Endodermal cell (in vitro differentiated cells): ENCODE measurements at regions not wholly inside any gene's neighbourhood (a gene's known extent, or its start where the extent isn't known, plus 50 kb on each side); places are given as distances from the start of the nearest gene placed in this dataset.

ENCODE experiments used
- DNase-seq: peaks from one replicate; pipeline ENCODE4 v3.0.0-alpha.2; 2017
- H3K27ac ChIP-seq: 2 replicates; pipeline ENCODE4 v1.5.1; 2013; ENCODE audit warnings: mild to moderate bottlenecking, low read depth, low read length, moderate library complexity
- H3K27me3 ChIP-seq: 2 replicates; pipeline ENCODE4 v1.6.1; 2013; ENCODE audit warnings: mild to moderate bottlenecking, low read length, moderate library complexity; ENCODE audit not compliant: insufficient read depth, control insufficient read depth, poor library complexity, severe bottlenecking
- H3K36me3 ChIP-seq: 2 replicates; pipeline ENCODE4 v1.7.0; 2013; ENCODE audit warnings: mild to moderate bottlenecking, low read length, moderate library complexity; ENCODE audit not compliant: control insufficient read depth, insufficient read depth
- H3K4me1 ChIP-seq: one replicate; pipeline ENCODE4 v1.7.0; 2013; ENCODE audit warnings: low read length; ENCODE audit not compliant: control insufficient read depth, insufficient read depth
- H3K4me3 ChIP-seq: 2 replicates; pipeline ENCODE4 v1.5.1; 2013; ENCODE audit warnings: mild to moderate bottlenecking, low read length, moderate library complexity
- H3K9ac ChIP-seq: 2 replicates; pipeline ENCODE4 v1.6.1; 2013; ENCODE audit warnings: mild to moderate bottlenecking, low read length, moderate library complexity; ENCODE audit not compliant: poor library complexity, severe bottlenecking; ENCODE audit errors: extremely low read depth
- H3K9me3 ChIP-seq: 2 replicates; pipeline ENCODE4 v1.6.1; 2013; ENCODE audit warnings: mild to moderate bottlenecking, low read length, moderate library complexity; ENCODE audit not compliant: control insufficient read depth
- H3K27ac Mint-ChIP-seq: 2 replicates; pipeline ENCODE4 v1.8.0; 2020; ENCODE audit warnings: mixed read lengths
- H3K27me3 Mint-ChIP-seq: 2 replicates; pipeline ENCODE4 v1.8.0; 2021; ENCODE audit warnings: mild to moderate bottlenecking, mixed read lengths; ENCODE audit not compliant: insufficient read depth
- H3K36me3 Mint-ChIP-seq: 2 replicates; pipeline ENCODE4 v1.8.0; 2020; ENCODE audit warnings: low read depth, mixed read lengths
- H3K4me1 Mint-ChIP-seq: 2 replicates; pipeline ENCODE4 v1.8.0; 2020; ENCODE audit warnings: mixed read lengths
- H3K4me3 Mint-ChIP-seq: 2 replicates; pipeline ENCODE4 v1.8.0; 2020; ENCODE audit warnings: mild to moderate bottlenecking, moderate library complexity, mixed read lengths
- H3K9me3 Mint-ChIP-seq: 2 replicates; pipeline ENCODE4 v1.8.0; 2020; ENCODE audit warnings: mild to moderate bottlenecking, mixed read lengths
- WGBS, 2 experiments: methylation state at CpG; one replicate each; pipeline versions ENCODE4 v1.1.5 to v1.1.7; 2013; ENCODE audit warnings: missing lambda C conversion rate in 2 of 2, mixed read lengths in 1 of 2; ENCODE audit not compliant: insufficient coverage in 1 of 2, insufficient read length in 1 of 2; 5-methylcytosine and 5-hydroxymethylcytosine counted together
- TF ChIP-seq, protein P1 (sequence below): fragments of 200-600 bp; sonication (generic); conservative IDR thresholded peaks from 2 replicates; pipeline ENCODE4 v1.5.0; 2021; ENCODE audit warnings: antibody characterized with exemption, mild to moderate bottlenecking

DNA sequence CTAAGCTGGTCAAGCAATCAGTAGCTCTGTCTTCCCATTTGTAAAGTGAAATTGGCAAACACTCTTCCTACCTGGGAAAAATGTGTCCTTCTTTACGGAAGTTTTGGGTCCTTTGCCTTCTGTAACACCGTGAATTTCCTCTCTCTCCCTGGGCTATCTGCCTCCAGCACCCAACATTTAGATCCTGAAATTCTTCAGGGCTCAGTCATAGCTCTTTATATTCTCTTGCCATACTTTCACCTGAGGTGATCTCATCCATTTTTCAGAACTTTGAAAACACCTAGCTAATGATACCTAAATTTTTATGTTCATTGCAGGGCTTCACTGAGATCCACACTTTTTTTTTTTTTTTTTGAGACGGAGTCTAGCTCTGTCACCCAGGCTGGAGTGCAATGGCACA, 1042.2 kb downstream of the DIAPH3 start:
- Histone ChIP-seq H3K4me3 (no peak overlapping the region), H3K4me1 (no peaks in the 10 kb centered on the region), H3K27me3 (no peaks in the 10 kb centered on the region), H3K9ac (no peak overlapping the region), H3K9me3 (no peaks in the 10 kb centered on the region), H3K27ac (no peak overlapping the region), H3K36me3 (no peaks in the 10 kb centered on the region)
- 77 to 88% methylated on average over 2 to 3 of the region's 3 CpGs for WGBS, 2 experiments
- Mint-ChIP-seq H3K27me3 (no peaks in the 10 kb centered on the region), H3K36me3 (no peaks in the 10 kb centered on the region), H3K9me3 (no peaks in the 10 kb centered on the region), H3K4me1 (no peaks in the 10 kb centered on the region), H3K27ac (peak overlapping the region; percentile 22), H3K4me3 (no peak overlapping the region)
- DNase-seq: no peak
- TF ChIP-seq, protein P1, sequence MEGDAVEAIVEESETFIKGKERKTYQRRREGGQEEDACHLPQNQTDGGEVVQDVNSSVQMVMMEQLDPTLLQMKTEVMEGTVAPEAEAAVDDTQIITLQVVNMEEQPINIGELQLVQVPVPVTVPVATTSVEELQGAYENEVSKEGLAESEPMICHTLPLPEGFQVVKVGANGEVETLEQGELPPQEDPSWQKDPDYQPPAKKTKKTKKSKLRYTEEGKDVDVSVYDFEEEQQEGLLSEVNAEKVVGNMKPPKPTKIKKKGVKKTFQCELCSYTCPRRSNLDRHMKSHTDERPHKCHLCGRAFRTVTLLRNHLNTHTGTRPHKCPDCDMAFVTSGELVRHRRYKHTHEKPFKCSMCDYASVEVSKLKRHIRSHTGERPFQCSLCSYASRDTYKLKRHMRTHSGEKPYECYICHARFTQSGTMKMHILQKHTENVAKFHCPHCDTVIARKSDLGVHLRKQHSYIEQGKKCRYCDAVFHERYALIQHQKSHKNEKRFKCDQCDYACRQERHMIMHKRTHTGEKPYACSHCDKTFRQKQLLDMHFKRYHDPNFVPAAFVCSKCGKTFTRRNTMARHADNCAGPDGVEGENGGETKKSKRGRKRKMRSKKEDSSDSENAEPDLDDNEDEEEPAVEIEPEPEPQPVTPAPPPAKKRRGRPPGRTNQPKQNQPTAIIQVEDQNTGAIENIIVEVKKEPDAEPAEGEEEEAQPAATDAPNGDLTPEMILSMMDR: no peak

GRCh38 chr13:59126474-59126873, 1037.3 kb downstream of the DIAPH3 start:
- TF ChIP-seq, protein P1: no peak
- Histone ChIP-seq H3K9me3 (no peaks in the 10 kb centered on the region), H3K4me1 (no peaks in the 10 kb centered on the region), H3K36me3 (no peaks in the 10 kb centered on the region), H3K27me3 (no peaks in the 10 kb centered on the region), H3K9ac (no peak overlapping the region), H3K27ac (no peak overlapping the region), H3K4me3 (no peak overlapping the region)
- H3K27me3 Mint-ChIP-seq: no peaks in the 10 kb centered on the region
- no peak overlapping the region for H3K27ac Mint-ChIP-seq
- no peaks in the 10 kb centered on the region for H3K36me3 Mint-ChIP-seq
- H3K9me3 Mint-ChIP-seq: no peaks in the 10 kb centered on the region
- H3K4me1 Mint-ChIP-seq: no peaks in the 10 kb centered on the region
- DNase-seq: no peak
- H3K4me3 Mint-ChIP-seq: no peak overlapping the region
- 82 to 88% methylated on average over 1 to 3 of the region's 3 CpGs for WGBS, 2 experiments

DNA sequence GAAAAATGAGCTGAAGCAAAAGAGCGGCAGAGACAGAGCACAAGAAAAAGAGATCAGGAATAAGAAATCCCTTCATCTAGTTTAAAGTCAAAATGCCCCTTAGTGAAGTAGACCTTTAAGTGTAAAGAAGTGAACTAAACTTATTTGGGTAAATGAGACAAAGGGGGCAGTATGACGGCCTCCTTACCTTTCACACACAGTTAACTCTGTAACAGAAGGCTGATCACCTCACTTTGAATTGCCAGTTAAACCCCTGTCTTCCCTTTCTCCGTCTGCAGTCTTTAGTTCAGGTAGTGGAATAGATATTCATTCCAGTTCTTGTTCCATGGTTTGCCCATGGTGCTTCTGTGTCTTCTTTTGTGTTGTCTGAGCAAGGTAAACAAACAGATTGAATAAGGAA, 1029.8 kb downstream of the DIAPH3 start:
- TF ChIP-seq, protein P1: peak; percentile 51
- H3K9me3 Mint-ChIP-seq: no peaks in the 10 kb centered on the region
- DNase-seq: no peak

More for the DNA sequence above, 1029.8 kb downstream of the DIAPH3 start:
- H3K4me1 Mint-ChIP-seq: peaks cover 19% of the 10 kb centered on the region
- no peaks in the 10 kb centered on the region for H3K4me1 ChIP-seq
- H3K27me3 ChIP-seq: no peaks in the 10 kb centered on the region
- H3K36me3 ChIP-seq: no peaks in the 10 kb centered on the region
- 73 to 100% methylated on average over 1 to 3 of the region's 3 CpGs for WGBS, 2 experiments
- H3K9me3 ChIP-seq: no peaks in the 10 kb centered on the region
- no peak overlapping the region for H3K4me3 Mint-ChIP-seq
- no peak overlapping the region for H3K27ac Mint-ChIP-seq
- H3K9ac ChIP-seq: no peak overlapping the region
- no peak overlapping the region for H3K27ac ChIP-seq
- H3K36me3 Mint-ChIP-seq: no peaks in the 10 kb centered on the region
- no peak overlapping the region for H3K4me3 ChIP-seq
- H3K27me3 Mint-ChIP-seq: peaks cover 2% of the 10 kb centered on the region
